ENCODE measurements at regions not wholly inside any gene's neighbourhood (a gene's known extent, or its start where the extent isn't known, plus 50 kb on each side); places are given as distances from the start of the nearest gene placed in this dataset.

DNA sequence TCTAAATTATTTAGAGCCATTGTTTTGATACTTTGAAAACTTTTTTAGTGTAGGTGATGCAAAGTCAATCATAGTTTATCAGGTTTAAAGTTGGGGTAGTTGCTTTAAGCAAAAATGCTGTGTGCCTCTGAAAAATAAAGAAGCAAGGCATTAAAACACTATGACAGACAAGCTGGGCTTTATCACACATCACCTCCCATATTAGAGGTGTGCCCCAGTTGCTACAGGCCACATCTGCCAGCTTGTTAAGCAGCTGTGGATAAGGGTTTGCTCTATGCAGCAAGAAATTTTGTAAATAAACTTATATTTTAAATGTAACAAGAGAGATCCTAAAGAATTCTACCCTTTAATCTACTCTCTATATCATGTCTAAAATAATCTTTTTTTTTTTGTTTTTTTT lies 255.8 kb downstream of the B3GLCT start:
- CTCF ChIA-PET, result no interaction called here
- Mint-ChIP-seq H3K27me3 (peaks cover 2% of the 10 kb centered on the region), H3K4me1 (no peaks in the 10 kb centered on the region), H3K36me3 (no peaks in the 10 kb centered on the region), H3K27ac (no peak overlapping the region), H3K9me3 (ENCODE audit: low read depth) (no peaks in the 10 kb centered on the region), H3K4me3 (no peak overlapping the region)
- ATAC-seq (no peak), DNase-seq (no peak)

- Mint-ChIP-seq H3K36me3 (no peaks in the 10 kb centered on the region), H3K4me1 (no peaks in the 10 kb centered on the region), H3K9me3 (ENCODE audit: low read depth) (no peaks in the 10 kb centered on the region), H3K4me3 (no peak overlapping the region), H3K27ac (no peak overlapping the region), H3K27me3 (peaks cover 2% of the 10 kb centered on the region)
- no peak for DNase-seq
- ATAC-seq, result no peak
- CTCF ChIA-PET, result no interaction called here
Observed at GRCh38 chr13:31456056-31456455, 256.3 kb downstream of the B3GLCT start.

DNA sequence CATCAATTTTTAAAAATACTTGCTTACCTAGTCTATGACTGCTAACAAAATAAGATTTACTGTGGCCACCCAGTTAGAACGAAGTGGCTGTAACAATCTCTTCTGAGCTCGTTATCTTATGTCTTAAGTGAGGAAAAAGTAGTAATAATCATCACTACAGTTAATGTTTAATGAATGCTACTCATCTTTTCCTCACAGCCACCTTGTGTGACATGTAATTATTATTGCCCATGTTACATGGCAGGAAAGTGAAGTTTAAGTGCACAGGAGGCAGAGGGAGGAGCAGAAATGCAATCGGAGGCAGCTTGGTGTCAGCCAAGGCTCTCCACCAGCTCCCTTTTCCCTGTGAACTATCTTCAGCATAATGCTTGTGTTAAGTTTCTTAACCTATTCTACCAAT lies 260.3 kb downstream of the B3GLCT start:
- CTCF ChIA-PET, result no interaction called here
- H3K4me3 Mint-ChIP-seq, result no peak overlapping the region

DNA sequence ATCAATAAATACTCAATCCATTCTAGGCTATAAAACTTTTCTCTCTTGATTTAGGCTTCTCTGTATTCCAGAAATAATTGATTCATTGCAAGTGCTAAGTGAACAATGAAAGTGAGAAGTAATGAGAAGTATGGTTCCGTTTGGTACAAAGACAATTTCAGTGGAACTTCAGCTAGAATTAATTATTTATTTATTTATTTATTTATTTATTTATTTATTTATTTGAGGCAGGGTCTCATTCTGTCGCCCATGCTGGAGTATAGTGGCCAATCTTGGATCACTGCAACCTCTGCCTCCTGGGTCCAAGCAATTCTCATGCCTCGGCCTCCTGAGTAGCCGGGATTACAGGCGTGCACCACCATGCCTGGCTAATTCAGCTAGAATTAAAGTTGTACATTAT lies 262.1 kb downstream of the B3GLCT start:
- Mint-ChIP-seq H3K4me1 (no peaks in the 10 kb centered on the region), H3K4me3 (no peak overlapping the region), H3K27ac (no peak overlapping the region), H3K27me3 (no peaks in the 10 kb centered on the region), H3K9me3 (ENCODE audit: low read depth) (no peaks in the 10 kb centered on the region), H3K36me3 (no peaks in the 10 kb centered on the region)
- ATAC-seq (no peak), DNase-seq (no peak)
- CTCF ChIA-PET, result no interaction called here

More for the DNA sequence above, 260.3 kb downstream of the B3GLCT start:
- Mint-ChIP-seq H3K27ac (no peak overlapping the region), H3K4me1 (no peaks in the 10 kb centered on the region), H3K27me3 (peaks cover 2% of the 10 kb centered on the region), H3K36me3 (no peaks in the 10 kb centered on the region), H3K9me3 (ENCODE audit: low read depth) (no peaks in the 10 kb centered on the region)
- DNase-seq (no peak), ATAC-seq (no peak)

GRCh38 chr13:31462766-31463165 lies 263.0 kb downstream of the B3GLCT start:
- H3K36me3 Mint-ChIP-seq, result no peaks in the 10 kb centered on the region
- H3K27me3 Mint-ChIP-seq, result no peaks in the 10 kb centered on the region
- ATAC-seq, result no peak
- H3K4me3 Mint-ChIP-seq, result no peak overlapping the region
- H3K4me1 Mint-ChIP-seq, result no peaks in the 10 kb centered on the region
- H3K27ac Mint-ChIP-seq, result no peak overlapping the region
- H3K9me3 Mint-ChIP-seq (ENCODE audit: low read depth), result no peaks in the 10 kb centered on the region
- no peak for DNase-seq
- CTCF ChIA-PET, result no interaction called here

DNA sequence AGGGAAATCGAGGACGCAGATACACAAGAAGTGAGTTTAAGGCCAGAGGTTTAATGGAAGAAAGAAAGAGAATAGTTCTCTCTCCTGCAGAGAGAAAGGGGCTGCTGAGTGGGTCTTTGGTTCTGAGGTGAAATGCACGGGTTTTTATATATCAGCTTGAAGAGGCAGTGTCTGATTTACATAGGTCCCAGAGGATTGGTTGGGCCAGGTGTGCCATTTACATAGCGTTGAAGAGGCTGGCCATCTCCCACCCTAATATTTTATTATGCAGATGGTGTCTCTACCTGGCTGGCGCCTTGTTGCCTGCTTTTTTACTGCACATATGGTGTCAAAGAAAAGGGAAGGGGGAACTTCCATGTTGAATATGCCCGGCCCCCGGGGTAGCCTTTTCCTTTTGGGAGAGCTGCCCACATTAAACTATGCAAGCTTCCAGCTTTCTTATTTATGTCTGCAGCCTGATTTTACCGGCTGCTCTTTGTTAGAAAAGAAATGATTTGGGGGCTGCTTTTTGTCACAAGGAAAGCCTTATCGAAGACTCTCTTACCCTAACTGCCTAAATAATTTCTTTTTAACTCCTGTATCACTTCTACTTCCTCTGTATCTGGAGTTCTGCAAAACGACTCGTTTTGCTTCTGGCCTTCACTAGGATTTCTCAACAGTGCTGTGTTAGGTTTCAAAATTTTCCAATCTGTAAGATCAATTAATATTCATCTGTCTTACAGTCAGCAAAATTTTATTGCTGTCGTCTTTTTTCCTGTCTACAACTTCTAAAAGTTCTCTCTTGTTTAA lies 268.5 kb downstream of the B3GLCT start:
- no peaks in the 10 kb centered on the region for H3K27me3 Mint-ChIP-seq
- H3K36me3 Mint-ChIP-seq, result no peaks in the 10 kb centered on the region
- no peak overlapping the region for H3K4me3 Mint-ChIP-seq
- no peaks in the 10 kb centered on the region for H3K4me1 Mint-ChIP-seq
- H3K27ac Mint-ChIP-seq, result no peak overlapping the region
- CTCF ChIA-PET, result no interaction called here
- no peak for ATAC-seq
- DNase-seq, result no peak
- H3K9me3 Mint-ChIP-seq (ENCODE audit: low read depth), result no peaks in the 10 kb centered on the region

- no peak for ATAC-seq
- no peak for DNase-seq
- CTCF ChIA-PET, result no interaction called here
- no peaks in the 10 kb centered on the region for H3K4me1 Mint-ChIP-seq
- H3K36me3 Mint-ChIP-seq, result no peaks in the 10 kb centered on the region
- no peak overlapping the region for H3K27ac Mint-ChIP-seq
- H3K27me3 Mint-ChIP-seq, result no peaks in the 10 kb centered on the region
- no peak overlapping the region for H3K4me3 Mint-ChIP-seq
- no peaks in the 10 kb centered on the region for H3K9me3 Mint-ChIP-seq (ENCODE audit: low read depth)
Observed at GRCh38 chr13:31469377-31469776, 269.6 kb downstream of the B3GLCT start.

GRCh38 chr13:31476266-31476665 lies 263.1 kb upstream of the RXFP2 start:
- no peaks in the 10 kb centered on the region for H3K36me3 Mint-ChIP-seq
- H3K4me3 Mint-ChIP-seq, result no peak overlapping the region
- H3K27me3 Mint-ChIP-seq, result peaks cover 4% of the 10 kb centered on the region
- H3K4me1 Mint-ChIP-seq, result no peaks in the 10 kb centered on the region
- no peak for ATAC-seq
- no peak for DNase-seq
- no peaks in the 10 kb centered on the region for H3K9me3 Mint-ChIP-seq (ENCODE audit: low read depth)
- H3K27ac Mint-ChIP-seq, result no peak overlapping the region
- CTCF ChIA-PET, result no interaction called here

GRCh38 chr13:31476753-31477152 lies 262.6 kb upstream of the RXFP2 start:
- Mint-ChIP-seq H3K4me3 (no peak overlapping the region), H3K4me1 (no peaks in the 10 kb centered on the region), H3K9me3 (ENCODE audit: low read depth) (no peaks in the 10 kb centered on the region), H3K36me3 (no peaks in the 10 kb centered on the region), H3K27ac (no peak overlapping the region), H3K27me3 (peaks cover 4% of the 10 kb centered on the region)
- DNase-seq (no peak), ATAC-seq (no peak)
- CTCF ChIA-PET, result no interaction called here

DNA sequence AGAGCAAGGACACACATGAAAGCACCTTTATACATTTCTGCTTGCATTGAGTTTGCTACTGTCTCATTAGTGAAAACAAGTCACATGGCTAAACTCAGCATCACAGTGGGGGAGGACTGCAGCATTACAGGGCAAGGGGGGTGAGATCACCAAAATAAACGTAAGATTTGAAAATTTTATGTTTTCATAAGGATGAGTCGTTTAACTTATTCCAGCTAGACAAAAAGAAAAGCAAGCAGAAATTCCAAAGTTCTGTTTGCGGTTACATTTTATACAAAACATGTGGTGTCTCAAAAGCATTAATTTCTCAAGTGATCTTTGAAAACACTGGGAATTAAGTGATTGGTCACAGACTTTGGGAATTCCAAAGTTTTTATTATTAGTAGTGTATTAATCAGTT lies 261.4 kb upstream of the RXFP2 start:
- no peak overlapping the region for H3K4me3 Mint-ChIP-seq
- H3K36me3 Mint-ChIP-seq, result no peaks in the 10 kb centered on the region
- peaks cover 4% of the 10 kb centered on the region for H3K27me3 Mint-ChIP-seq
- H3K9me3 Mint-ChIP-seq (ENCODE audit: low read depth), result no peaks in the 10 kb centered on the region
- no peaks in the 10 kb centered on the region for H3K4me1 Mint-ChIP-seq
- DNase-seq, result no peak
- no peak overlapping the region for H3K27ac Mint-ChIP-seq
- ATAC-seq, result no peak
- CTCF ChIA-PET, result no interaction called here

- Mint-ChIP-seq H3K27me3 (no peaks in the 10 kb centered on the region), H3K4me1 (no peaks in the 10 kb centered on the region), H3K36me3 (no peaks in the 10 kb centered on the region), H3K9me3 (ENCODE audit: low read depth) (no peaks in the 10 kb centered on the region), H3K4me3 (no peak overlapping the region), H3K27ac (no peak overlapping the region)
- ATAC-seq, result no peak
- no peak for DNase-seq
- CTCF ChIA-PET, result no interaction called here
Observed at GRCh38 chr13:31485183-31485582, 254.1 kb upstream of the RXFP2 start.

DNA sequence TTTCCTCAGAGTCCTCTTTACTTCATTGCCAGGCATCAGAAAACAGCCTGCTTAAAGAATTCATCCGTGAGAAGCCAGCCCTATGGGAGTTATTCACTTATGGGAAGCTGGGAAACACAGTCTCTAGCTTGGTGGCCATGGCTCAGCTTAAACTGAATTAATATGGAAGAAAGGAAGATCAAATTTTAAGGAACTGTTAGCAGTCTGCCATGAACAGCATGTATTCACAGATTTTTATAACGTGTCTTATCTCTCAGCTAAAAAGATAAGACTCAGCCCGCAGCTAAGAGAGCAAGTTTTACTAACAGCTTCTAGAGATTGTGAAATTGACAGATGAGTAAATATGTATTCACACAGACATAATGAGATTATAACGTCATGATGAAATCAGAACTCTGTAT lies 253.7 kb upstream of the RXFP2 start:
- H3K9me3 Mint-ChIP-seq (ENCODE audit: low read depth), result no peaks in the 10 kb centered on the region
- DNase-seq, result no peak
- CTCF ChIA-PET, result no interaction called here
- no peaks in the 10 kb centered on the region for H3K27me3 Mint-ChIP-seq
- ATAC-seq, result no peak
- no peak overlapping the region for H3K4me3 Mint-ChIP-seq
- no peak overlapping the region for H3K27ac Mint-ChIP-seq
- no peaks in the 10 kb centered on the region for H3K36me3 Mint-ChIP-seq
- H3K4me1 Mint-ChIP-seq, result no peaks in the 10 kb centered on the region

- H3K27me3 Mint-ChIP-seq, result no peaks in the 10 kb centered on the region
- CTCF ChIA-PET, result no interaction called here
- ATAC-seq (no peak), DNase-seq (no peak)
- no peaks in the 10 kb centered on the region for H3K4me1 Mint-ChIP-seq
- no peaks in the 10 kb centered on the region for H3K36me3 Mint-ChIP-seq
- H3K27ac Mint-ChIP-seq, result no peak overlapping the region
- no peak overlapping the region for H3K4me3 Mint-ChIP-seq
- H3K9me3 Mint-ChIP-seq (ENCODE audit: low read depth), result peaks cover 3% of the 10 kb centered on the region
Observed at GRCh38 chr13:31495336-31495735, 244.0 kb upstream of the RXFP2 start.

DNA sequence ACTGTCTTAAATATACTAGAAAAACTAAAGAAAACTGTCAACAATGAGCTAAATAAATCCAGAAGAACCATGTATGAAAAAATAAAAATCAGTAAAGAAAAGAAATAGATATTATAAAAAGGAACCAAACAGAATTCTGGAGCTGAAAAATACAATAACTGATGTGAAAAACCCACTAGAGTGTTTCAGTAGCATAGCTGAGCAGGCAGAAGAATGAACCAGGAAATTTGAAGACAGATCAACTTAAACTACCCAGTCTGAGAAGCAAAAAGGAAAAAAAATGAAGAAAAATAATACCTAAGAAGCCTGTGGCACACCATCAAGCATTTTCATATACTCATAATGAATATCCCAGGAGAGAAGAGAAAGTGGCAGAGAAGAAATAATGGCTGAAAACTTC lies 240.1 kb upstream of the RXFP2 start:
- Mint-ChIP-seq H3K36me3 (no peaks in the 10 kb centered on the region), H3K4me1 (no peaks in the 10 kb centered on the region), H3K27me3 (no peaks in the 10 kb centered on the region), H3K9me3 (ENCODE audit: low read depth) (peaks cover 3% of the 10 kb centered on the region), H3K4me3 (no peak overlapping the region), H3K27ac (no peak overlapping the region)
- no peak for ATAC-seq
- CTCF ChIA-PET, result no interaction called here
- no peak for DNase-seq

DNA sequence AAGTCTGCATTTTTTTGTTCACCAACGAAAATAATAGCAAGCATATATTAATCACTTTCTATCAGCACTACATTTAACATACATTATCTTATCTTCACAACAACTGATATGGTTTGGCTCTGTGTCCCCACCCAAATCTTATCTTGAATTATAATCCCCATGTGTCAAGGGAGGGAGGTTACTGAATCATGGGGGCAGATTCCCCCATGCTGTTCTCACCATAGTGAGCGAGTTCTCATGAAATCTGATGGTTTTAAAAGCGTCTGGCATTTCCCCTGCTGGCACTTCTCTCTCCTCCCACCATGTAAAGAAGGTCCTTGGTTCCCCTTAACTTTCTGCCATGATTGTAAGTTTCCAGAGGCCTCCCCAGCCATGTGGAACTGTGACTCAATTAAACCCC lies 235.7 kb upstream of the RXFP2 start:
- Mint-ChIP-seq H3K27me3 (no peaks in the 10 kb centered on the region), H3K27ac (no peak overlapping the region), H3K36me3 (no peaks in the 10 kb centered on the region), H3K4me3 (no peak overlapping the region), H3K4me1 (no peaks in the 10 kb centered on the region), H3K9me3 (ENCODE audit: low read depth) (peaks cover 3% of the 10 kb centered on the region)
- CTCF ChIA-PET, result no interaction called here
- DNase-seq, result no peak
- ATAC-seq, result no peak
